ENCODE measurements at regions not wholly inside any gene's neighbourhood (a gene's known extent, or its start where the extent isn't known, plus 50 kb on each side); places are given as distances from the start of the nearest gene placed in this dataset.

DNA sequence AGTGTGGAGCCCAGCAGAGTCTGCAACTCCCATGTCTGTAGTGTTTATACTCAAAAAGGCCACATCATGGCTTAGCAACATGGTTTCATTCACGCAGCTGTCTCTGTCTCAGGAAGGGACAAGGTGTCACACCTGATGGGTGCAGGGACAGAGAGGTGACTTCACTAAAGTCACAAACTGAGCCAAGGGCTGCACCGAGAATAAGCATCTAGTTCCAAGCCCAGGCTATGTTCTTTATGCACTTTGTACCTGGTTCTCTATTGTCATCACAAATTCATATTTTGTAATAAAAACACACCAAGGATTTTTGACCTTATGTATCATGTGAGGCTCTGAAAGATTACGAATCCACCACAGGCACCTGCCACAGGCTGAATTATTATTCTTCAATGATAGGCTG is 64.9 kb upstream of the STK32A start:
- DNase-seq: no peak

GRCh38 chr5:147170603-147171002 is 64.2 kb upstream of the STK32A start:
- peak; percentile 2 for DNase-seq

DNA sequence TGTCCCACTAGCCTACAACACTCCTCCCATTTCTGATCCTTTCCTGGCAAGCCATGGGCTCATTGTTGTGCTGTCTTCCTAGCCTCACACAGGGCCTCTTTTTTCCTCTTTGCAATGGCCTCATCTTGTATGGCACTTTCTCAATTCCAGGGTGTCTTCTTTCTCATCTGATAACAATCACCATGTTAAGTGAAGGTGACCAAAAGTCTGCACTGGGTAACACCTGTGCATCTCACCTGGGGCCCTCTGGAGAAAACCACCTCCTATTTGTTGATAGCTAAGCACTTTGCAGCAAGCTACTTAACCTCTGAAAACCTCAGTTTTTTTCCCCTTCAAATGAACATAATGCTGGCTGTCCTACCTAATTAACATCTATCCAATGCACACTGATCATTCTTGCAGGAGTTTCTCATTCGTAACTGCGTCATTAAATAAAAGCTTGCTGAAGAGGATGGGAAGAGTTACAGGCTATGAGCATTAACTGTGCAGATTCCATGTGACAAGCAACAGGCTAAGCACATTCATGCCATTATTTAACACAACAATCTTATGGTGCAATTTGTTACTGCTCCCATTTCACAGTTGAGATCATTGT is 60.1 kb upstream of the STK32A start:
- DNase-seq: no peak

- DNase-seq: no peak
Observed at GRCh38 chr5:147175516-147176097, 59.2 kb upstream of the STK32A start.

- no peak for DNase-seq
Observed at GRCh38 chr5:147176422-147176821, 58.4 kb upstream of the STK32A start.

DNA sequence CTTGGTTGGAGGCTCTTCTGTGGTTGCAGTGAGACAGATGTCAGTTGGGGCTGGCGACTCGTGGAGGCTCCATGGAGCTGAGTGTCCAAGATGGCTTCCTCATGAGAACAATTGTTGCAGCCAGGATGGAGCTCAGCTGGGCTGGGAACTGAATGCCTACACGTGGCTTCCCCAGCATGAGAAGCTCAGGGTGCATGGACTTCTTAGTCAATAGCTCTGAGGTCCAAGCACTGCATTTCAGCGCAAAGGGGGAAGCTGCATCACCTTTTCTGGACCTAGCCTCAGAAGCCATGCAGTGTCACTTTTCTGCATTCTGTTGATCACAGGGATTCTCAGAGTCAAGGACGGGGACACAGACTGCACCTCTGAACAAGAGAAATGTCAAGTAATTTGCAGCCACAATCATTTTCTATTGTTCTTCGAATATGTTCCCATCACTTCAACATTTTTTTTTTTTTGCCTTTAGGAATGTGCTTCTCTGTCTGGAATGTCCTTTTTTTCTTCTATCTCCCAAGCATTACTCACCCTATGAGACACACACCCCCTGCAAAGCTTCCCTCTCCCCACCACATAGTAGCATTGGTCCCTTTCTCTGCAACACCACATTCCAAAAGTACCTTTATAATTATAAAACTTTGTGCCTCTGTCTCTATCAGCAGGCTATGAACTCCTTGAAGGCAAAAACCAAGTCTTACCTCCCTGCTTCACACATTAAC is 57.5 kb upstream of the STK32A start:
- DNase-seq: no peak

- DNase-seq: no peak
Observed at GRCh38 chr5:147179562-147180147, 55.2 kb upstream of the STK32A start.

- DNase-seq: no peak
Observed at GRCh38 chr5:147180751-147181150, 54.1 kb upstream of the STK32A start.

All from activated CD4-positive, alpha-beta T cell treated with anti-CD3 and anti-CD28 coated beads, Interleukin-2, Interleukin-6, amounts not matched to agents 100 ng/mL and 50 ng/mL, durations not matched to agents 16 hours and 8 hours (primary cell).